G401 (cell line): ENCODE measurements at regions not wholly inside any gene's neighbourhood (a gene's known extent, or its start where the extent isn't known, plus 50 kb on each side); places are given as distances from the start of the nearest gene placed in this dataset.
"Not testable (repeated sequence)": the region's sequence is repeated elsewhere in the genome, so short reads cannot be mapped to it uniquely, and the experiment has no call there.

ENCODE experiments used
- DNase-seq: peaks from one replicate; pipeline ENCODE4 v3.0.0-alpha.2; 2015; ENCODE audit warnings: low spot score
- in situ Hi-C: cut with HindIII; loops from 2 replicates; pipeline ENCODE4 v1.10.0; 2016; ENCODE audit warnings: low sequenced_read_pairs, mixed read lengths

- no peak for DNase-seq
- in situ Hi-C loops = no loop called here
Observed at GRCh38 chr1:60296794-60297193, 223.2 kb upstream of the C1orf87 start.

GRCh38 chr1:60292140-60292539 is 218.6 kb upstream of the C1orf87 start:
- in situ Hi-C loops = no loop called here
- no peak for DNase-seq

- in situ Hi-C loops = no loop called here
- no peak for DNase-seq
Observed at GRCh38 chr1:60290393-60290792, 216.8 kb upstream of the C1orf87 start.

- in situ Hi-C loops = no loop called here
- no peak for DNase-seq
Observed at GRCh38 chr1:60287536-60287935, 214.0 kb upstream of the C1orf87 start.

- in situ Hi-C loops = no loop called here
- no peak for DNase-seq
Observed at GRCh38 chr1:60283690-60284089, 210.1 kb upstream of the C1orf87 start.

GRCh38 chr1:60281360-60281932 is 207.9 kb upstream of the C1orf87 start:
- in situ Hi-C loops = no loop called here
- DNase-seq = peak; percentile 69

- in situ Hi-C loops = no loop called here
- DNase-seq = peak; percentile 12
Observed at GRCh38 chr1:60280819-60281218, 207.2 kb upstream of the C1orf87 start.

GRCh38 chr1:60280256-60280655 is 206.7 kb upstream of the C1orf87 start:
- in situ Hi-C loops = no loop called here
- peak; percentile 2 for DNase-seq

GRCh38 chr1:60279798-60280197 is 206.2 kb upstream of the C1orf87 start:
- in situ Hi-C loops = no loop called here
- DNase-seq = no peak

GRCh38 chr1:60277269-60277668 is 203.7 kb upstream of the C1orf87 start:
- in situ Hi-C loops = no loop called here
- no peak for DNase-seq

GRCh38 chr1:60274422-60275290 is 201.1 kb upstream of the C1orf87 start:
- DNase-seq = no peak
- in situ Hi-C loops = no loop called here

GRCh38 chr1:60273185-60273584 is 199.6 kb upstream of the C1orf87 start:
- DNase-seq = no peak
- in situ Hi-C loops = no loop called here

GRCh38 chr1:60271041-60271440 is 197.5 kb upstream of the C1orf87 start:
- DNase-seq = no peak
- in situ Hi-C loops = no loop called here

- in situ Hi-C loops = no loop called here
- DNase-seq = no peak
Observed at GRCh38 chr1:60268451-60268850, 194.9 kb upstream of the C1orf87 start.

- DNase-seq = no peak
- in situ Hi-C loops = no loop called here
Observed at GRCh38 chr1:60265560-60266535, 192.3 kb upstream of the C1orf87 start.

- DNase-seq = no peak
- in situ Hi-C loops = no loop called here
Observed at GRCh38 chr1:60262701-60263100, 189.1 kb upstream of the C1orf87 start.

- in situ Hi-C loops = no loop called here
- DNase-seq = no peak
Observed at GRCh38 chr1:60257531-60257930, 184.0 kb upstream of the C1orf87 start.

- in situ Hi-C loops = no loop called here
- no peak for DNase-seq
Observed at GRCh38 chr1:60255565-60255964, 182.0 kb upstream of the C1orf87 start.

- in situ Hi-C loops = no loop called here
- no peak for DNase-seq
Observed at GRCh38 chr1:60251426-60251825, 177.9 kb upstream of the C1orf87 start.

- DNase-seq, in situ Hi-C loops: not testable (repeated sequence)
Observed at GRCh38 chr1:60247467-60247866, 173.9 kb upstream of the C1orf87 start.
